Vagina (tissue), 2 donors: ENCODE measurements at regions not wholly inside any gene's neighbourhood (a gene's known extent, or its start where the extent isn't known, plus 50 kb on each side); places are given as distances from the start of the nearest gene placed in this dataset.

Experiments used
- CTCF ChIP-seq, 3 experiments: fragments of 450-650 bp in 2 of 3; fragments of 200-600 bp in 1 of 3; sonication (generic) in 1 of 3; IDR thresholded peaks; one replicate each; pipeline ENCODE4 v1.5.1; 2017 to 2019; ENCODE audit warnings: antibody characterized with exemption in 3 of 3, mild to moderate bottlenecking in 2 of 3, moderate library complexity in 2 of 3
- POLR2AphosphoS5 ChIP-seq, 2 donors: sonication (generic); formaldehyde crosslinking; IDR thresholded peaks; one replicate each; pipeline ENCODE4 v1.9.0; 2017; ENCODE audit warnings: antibody characterized with exemption in 2 of 2, mild to moderate bottlenecking in 2 of 2, low read depth in 1 of 2; ENCODE audit not compliant: insufficient read depth in 1 of 2

GRCh38 chr17:54373970-54374369 is 526.7 kb upstream of the TOM1L1 start:
- TF ChIP-seq CTCF (IDR thresholded peaks at IDR 0.05) (no peak), POLR2AphosphoS5 (IDR thresholded peaks at IDR 0.05; ENCODE audit: insufficient read depth in 1 of 2, low read depth in 1 of 2) (no peak)
